ENCODE measurements at regions not wholly inside any gene's neighbourhood (a gene's known extent, or its start where the extent isn't known, plus 50 kb on each side); places are given as distances from the start of the nearest gene placed in this dataset.

DNA sequence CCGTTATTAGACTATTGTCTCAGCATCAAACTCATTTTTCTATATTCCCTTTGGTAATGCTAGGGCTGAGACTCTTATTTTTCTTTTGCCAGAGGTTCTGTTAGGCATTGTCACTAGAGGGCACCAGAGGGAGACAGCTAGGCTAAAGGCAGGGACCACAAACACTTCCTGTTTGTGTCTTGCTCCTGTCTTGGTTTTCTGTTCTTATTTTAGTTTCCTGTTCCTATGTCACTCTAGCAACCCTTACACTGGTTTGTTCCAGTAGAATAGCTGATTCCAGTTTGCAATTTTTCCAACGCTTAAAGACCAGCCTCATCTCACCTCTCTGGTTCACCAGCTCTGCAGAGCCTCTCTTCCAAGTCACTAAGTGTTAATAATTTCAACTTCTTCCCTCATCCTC, 772.0 kb downstream of the DIAPH3 start:
- TF ChIP-seq, protein P1, sequence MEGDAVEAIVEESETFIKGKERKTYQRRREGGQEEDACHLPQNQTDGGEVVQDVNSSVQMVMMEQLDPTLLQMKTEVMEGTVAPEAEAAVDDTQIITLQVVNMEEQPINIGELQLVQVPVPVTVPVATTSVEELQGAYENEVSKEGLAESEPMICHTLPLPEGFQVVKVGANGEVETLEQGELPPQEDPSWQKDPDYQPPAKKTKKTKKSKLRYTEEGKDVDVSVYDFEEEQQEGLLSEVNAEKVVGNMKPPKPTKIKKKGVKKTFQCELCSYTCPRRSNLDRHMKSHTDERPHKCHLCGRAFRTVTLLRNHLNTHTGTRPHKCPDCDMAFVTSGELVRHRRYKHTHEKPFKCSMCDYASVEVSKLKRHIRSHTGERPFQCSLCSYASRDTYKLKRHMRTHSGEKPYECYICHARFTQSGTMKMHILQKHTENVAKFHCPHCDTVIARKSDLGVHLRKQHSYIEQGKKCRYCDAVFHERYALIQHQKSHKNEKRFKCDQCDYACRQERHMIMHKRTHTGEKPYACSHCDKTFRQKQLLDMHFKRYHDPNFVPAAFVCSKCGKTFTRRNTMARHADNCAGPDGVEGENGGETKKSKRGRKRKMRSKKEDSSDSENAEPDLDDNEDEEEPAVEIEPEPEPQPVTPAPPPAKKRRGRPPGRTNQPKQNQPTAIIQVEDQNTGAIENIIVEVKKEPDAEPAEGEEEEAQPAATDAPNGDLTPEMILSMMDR (IDR thresholded peaks at IDR 0.05; ENCODE audit: poor library complexity, severe bottlenecking): peak; percentile 76
- TF ChIP-seq TAF1 (IDR thresholded peaks at IDR 0.05; ENCODE audit: low read depth) (no peak), RAD21 (conservative IDR thresholded peaks at IDR 0.05) (peak; percentile 74), POLR2AphosphoS5 (IDR thresholded peaks at IDR 0.05) (no peak), EP300 (conservative IDR thresholded peaks at IDR 0.05; ENCODE audit: poor library complexity, severe bottlenecking) (no peak), EZH2 (IDR thresholded peaks at IDR 0.05; ENCODE audit: borderline replicate concordance, insufficient read depth, low read length, poor library complexity, severe bottlenecking) (no peak), MXI1 (conservative IDR thresholded peaks at IDR 0.05; ENCODE audit: poor library complexity, severe bottlenecking) (no peak)
- TF ChIP-seq, protein P2, sequence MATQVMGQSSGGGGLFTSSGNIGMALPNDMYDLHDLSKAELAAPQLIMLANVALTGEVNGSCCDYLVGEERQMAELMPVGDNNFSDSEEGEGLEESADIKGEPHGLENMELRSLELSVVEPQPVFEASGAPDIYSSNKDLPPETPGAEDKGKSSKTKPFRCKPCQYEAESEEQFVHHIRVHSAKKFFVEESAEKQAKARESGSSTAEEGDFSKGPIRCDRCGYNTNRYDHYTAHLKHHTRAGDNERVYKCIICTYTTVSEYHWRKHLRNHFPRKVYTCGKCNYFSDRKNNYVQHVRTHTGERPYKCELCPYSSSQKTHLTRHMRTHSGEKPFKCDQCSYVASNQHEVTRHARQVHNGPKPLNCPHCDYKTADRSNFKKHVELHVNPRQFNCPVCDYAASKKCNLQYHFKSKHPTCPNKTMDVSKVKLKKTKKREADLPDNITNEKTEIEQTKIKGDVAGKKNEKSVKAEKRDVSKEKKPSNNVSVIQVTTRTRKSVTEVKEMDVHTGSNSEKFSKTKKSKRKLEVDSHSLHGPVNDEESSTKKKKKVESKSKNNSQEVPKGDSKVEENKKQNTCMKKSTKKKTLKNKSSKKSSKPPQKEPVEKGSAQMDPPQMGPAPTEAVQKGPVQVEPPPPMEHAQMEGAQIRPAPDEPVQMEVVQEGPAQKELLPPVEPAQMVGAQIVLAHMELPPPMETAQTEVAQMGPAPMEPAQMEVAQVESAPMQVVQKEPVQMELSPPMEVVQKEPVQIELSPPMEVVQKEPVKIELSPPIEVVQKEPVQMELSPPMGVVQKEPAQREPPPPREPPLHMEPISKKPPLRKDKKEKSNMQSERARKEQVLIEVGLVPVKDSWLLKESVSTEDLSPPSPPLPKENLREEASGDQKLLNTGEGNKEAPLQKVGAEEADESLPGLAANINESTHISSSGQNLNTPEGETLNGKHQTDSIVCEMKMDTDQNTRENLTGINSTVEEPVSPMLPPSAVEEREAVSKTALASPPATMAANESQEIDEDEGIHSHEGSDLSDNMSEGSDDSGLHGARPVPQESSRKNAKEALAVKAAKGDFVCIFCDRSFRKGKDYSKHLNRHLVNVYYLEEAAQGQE (IDR thresholded peaks at IDR 0.05; ENCODE audit: borderline replicate concordance): no peak
